OCI-LY3 (cell line): ENCODE measurements at regions not wholly inside any gene's neighbourhood (a gene's known extent, or its start where the extent isn't known, plus 50 kb on each side); places are given as distances from the start of the nearest gene placed in this dataset.

ENCODE experiments used
- H2AFZ ChIP-seq: fragments of 200-600, 300-600 bp; shearing (Covaris generic); 2 replicates; pipeline ENCODE4 v1.6.0; 2014; ENCODE audit warnings: antibody characterized with exemption, low read depth, low read length
- H3K27ac ChIP-seq: fragments of 200-600, 300-600 bp; sonication (generic); 2 replicates; pipeline ENCODE4 v1.5.1; 2014; ENCODE audit warnings: mild to moderate bottlenecking, low read length, moderate library complexity, mixed read lengths
- H3K27me3 ChIP-seq: fragments of 200-600, 300-600 bp; sonication (generic); 2 replicates; pipeline ENCODE4 v1.6.1; 2014; ENCODE audit warnings: low read depth, low read length, mixed read lengths
- H3K36me3 ChIP-seq: fragments of 200-600, 300-600 bp; sonication (generic); replicated peaks from 2 replicates; pipeline ENCODE3; 2014; ENCODE audit warnings: low read depth, low read length, mixed read lengths
- H3K4me1 ChIP-seq: fragments of 300-600, 200-600 bp; sonication (generic); 2 replicates; pipeline ENCODE4 v1.6.1; 2014; ENCODE audit warnings: low read length, mixed read lengths
- H3K4me2 ChIP-seq: fragments of 200-600, 300-600 bp; sonication (generic); 2 replicates; pipeline ENCODE4 v1.6.1; 2014; ENCODE audit warnings: low read length, mixed read lengths
- H3K4me3 ChIP-seq: fragments of 300-600, 200-600 bp; sonication (generic); 2 replicates; pipeline ENCODE4 v1.5.1; 2014; ENCODE audit warnings: antibody characterized with exemption, mild to moderate bottlenecking, low read length, moderate library complexity
- H3K79me2 ChIP-seq: fragments of 300-600, 200-600 bp; shearing (Covaris generic); 2 replicates; pipeline ENCODE4 v1.6.1; 2014; ENCODE audit warnings: mild to moderate bottlenecking, low read length, mixed read lengths
- H3K9ac ChIP-seq: fragments of 300-600, 200-600 bp; shearing (Covaris generic); 2 replicates; pipeline ENCODE4 v1.6.0; 2014; ENCODE audit warnings: mild to moderate bottlenecking, low read length, moderate library complexity
- H3K9me3 ChIP-seq: fragments of 200-600, 300-600 bp; shearing (Covaris generic); 2 replicates; pipeline ENCODE4 v1.6.1; 2014; ENCODE audit warnings: low read length, mixed read lengths; ENCODE audit not compliant: insufficient read depth
- H4K20me1 ChIP-seq: fragments of 200-600, 300-600 bp; sonication (generic); 2 replicates; pipeline ENCODE4 v1.6.1; 2016; ENCODE audit warnings: low read length, mixed read lengths; ENCODE audit not compliant: insufficient read depth
- CTCF ChIP-seq: fragments of 200-600, 300-600 bp; sonication (generic); IDR thresholded peaks from 2 replicates; pipeline ENCODE4 v1.5.1; 2014; ENCODE audit warnings: antibody characterized with exemption, low read length, low read depth
- EZH2phosphoT487 ChIP-seq: fragments of 200-600 bp; shearing (Covaris generic); IDR thresholded peaks from 2 replicates; pipeline ENCODE4 v1.6.1; 2018; ENCODE audit warnings: antibody characterized with exemption, mixed run types, low read depth

- H3K27ac ChIP-seq: no peak overlapping the region
- peaks cover 8% of the 10 kb centered on the region for H3K4me1 ChIP-seq
- H3K9me3 ChIP-seq: no peaks in the 10 kb centered on the region
- no peaks in the 10 kb centered on the region for H3K27me3 ChIP-seq
- H2AFZ ChIP-seq: no peak overlapping the region
- no peaks in the 10 kb centered on the region for H4K20me1 ChIP-seq
- H3K4me3 ChIP-seq: no peak overlapping the region
- H3K9ac ChIP-seq: no peak overlapping the region
- no peaks in the 10 kb centered on the region for H3K79me2 ChIP-seq
- H3K4me2 ChIP-seq: no peak overlapping the region
- no peaks in the 10 kb centered on the region for H3K36me3 ChIP-seq
- TF ChIP-seq EZH2phosphoT487: no peak
- TF ChIP-seq CTCF: no peak
Observed at GRCh38 chr4:138565576-138565975, 323.4 kb upstream of the SLC7A11 start.

- H3K9me3 ChIP-seq: no peaks in the 10 kb centered on the region
- no peak overlapping the region for H2AFZ ChIP-seq
- no peaks in the 10 kb centered on the region for H3K36me3 ChIP-seq
- no peak for TF ChIP-seq EZH2phosphoT487
- TF ChIP-seq CTCF: no peak
- peak overlapping the region; percentile 29; the same call in 1 of the 2 replicates for H3K4me2 ChIP-seq
- no peaks in the 10 kb centered on the region for H3K79me2 ChIP-seq
- H3K4me3 ChIP-seq: no peak overlapping the region
- no peak overlapping the region for H3K9ac ChIP-seq
- H3K27ac ChIP-seq: no peak overlapping the region
- peaks cover 8% of the 10 kb centered on the region for H3K4me1 ChIP-seq
- H3K27me3 ChIP-seq: no peaks in the 10 kb centered on the region
- no peaks in the 10 kb centered on the region for H4K20me1 ChIP-seq
Observed at GRCh38 chr4:138562544-138562991, 320.4 kb upstream of the SLC7A11 start.

DNA sequence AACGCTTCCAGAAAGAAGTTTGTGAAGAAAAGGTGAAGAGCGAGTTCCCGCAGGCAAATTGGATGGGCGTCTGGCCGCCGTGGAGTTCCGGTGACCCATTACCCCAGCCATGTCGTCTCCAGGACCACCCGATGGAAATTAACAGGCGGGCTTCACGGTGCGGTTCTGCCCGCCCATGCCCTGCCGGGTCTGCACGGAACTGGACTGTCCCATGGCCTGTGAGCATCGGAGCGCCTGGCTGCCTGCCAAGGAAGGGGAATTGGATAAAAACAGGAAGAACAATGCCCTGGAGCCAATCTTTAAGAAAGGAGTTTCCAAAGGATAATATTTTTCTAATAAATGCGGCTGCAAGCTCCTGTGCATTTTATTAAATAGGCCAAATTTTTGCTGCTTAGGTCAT, 319.8 kb upstream of the SLC7A11 start:
- Histone ChIP-seq H4K20me1 (no peaks in the 10 kb centered on the region), H3K4me2 (no peak overlapping the region), H3K27me3 (no peaks in the 10 kb centered on the region), H3K4me3 (no peak overlapping the region), H3K9me3 (no peaks in the 10 kb centered on the region), H3K79me2 (no peaks in the 10 kb centered on the region), H3K4me1 (peaks cover 8% of the 10 kb centered on the region), H3K36me3 (no peaks in the 10 kb centered on the region), H3K9ac (no peak overlapping the region), H2AFZ (no peak overlapping the region), H3K27ac (no peak overlapping the region)
- TF ChIP-seq EZH2phosphoT487 (no peak), CTCF (no peak)

GRCh38 chr4:138561276-138561880, 319.2 kb upstream of the SLC7A11 start:
- no peaks in the 10 kb centered on the region for H3K27me3 ChIP-seq
- TF ChIP-seq CTCF: no peak
- no peak for TF ChIP-seq EZH2phosphoT487
- no peaks in the 10 kb centered on the region for H3K36me3 ChIP-seq
- H3K4me2 ChIP-seq: no peak overlapping the region
- H3K27ac ChIP-seq: no peak overlapping the region
- no peaks in the 10 kb centered on the region for H3K79me2 ChIP-seq
- H3K4me3 ChIP-seq: no peak overlapping the region
- no peak overlapping the region for H3K9ac ChIP-seq
- H3K4me1 ChIP-seq: peaks cover 8% of the 10 kb centered on the region
- no peak overlapping the region for H2AFZ ChIP-seq
- H4K20me1 ChIP-seq: no peaks in the 10 kb centered on the region
- H3K9me3 ChIP-seq: no peaks in the 10 kb centered on the region
